SU-DHL-6 (cell line): ENCODE measurements at regions not wholly inside any gene's neighbourhood (a gene's known extent, or its start where the extent isn't known, plus 50 kb on each side); places are given as distances from the start of the nearest gene placed in this dataset.
A peak's percentile ranks its signal among the peaks of the same experiment; 100 is the strongest.
"Not testable (repeated sequence)": the region's sequence is repeated elsewhere in the genome, so short reads cannot be mapped to it uniquely, and the experiment has no call there.

Source experiments
- H2AFZ ChIP-seq: fragments of 200-600 bp; sonication (generic); 2 replicates; pipeline ENCODE4 v1.6.1; 2014; ENCODE audit warnings: low read depth, mild to moderate bottlenecking, moderate library complexity, mixed read lengths, antibody characterized with exemption, low read length; ENCODE audit not compliant: severe bottlenecking
- H3F3A ChIP-seq: fragments of 200-600 bp; shearing (Covaris generic); 2 replicates; pipeline ENCODE4 v1.6.0; 2016; ENCODE audit warnings: antibody characterized with exemption, mild to moderate bottlenecking; ENCODE audit not compliant: insufficient read depth
- H3K27ac ChIP-seq: fragments of 200-600 bp; sonication (generic); 2 replicates; pipeline ENCODE4 v1.5.1; 2016; ENCODE audit warnings: low read depth, mild to moderate bottlenecking, low read length, moderate library complexity, mixed read lengths
- H3K27me3 ChIP-seq: fragments of 200-600 bp; sonication (generic), shearing (Covaris generic); 2 replicates; pipeline ENCODE4 v1.6.0; 2014; ENCODE audit warnings: mild to moderate bottlenecking, low read length
- H3K36me3 ChIP-seq: fragments of 200-600 bp; sonication (generic); 2 replicates; pipeline ENCODE4 v1.6.1; 2014; ENCODE audit warnings: mild to moderate bottlenecking, low read length, mixed read lengths
- H3K4me2 ChIP-seq: fragments of 300-600, 200-600 bp; shearing (Covaris generic), sonication (generic); 2 replicates; pipeline ENCODE4 v1.6.0; 2014; ENCODE audit warnings: low read length, low read depth, mild to moderate bottlenecking; ENCODE audit not compliant: poor library complexity, severe bottlenecking
- H3K4me3 ChIP-seq: fragments of 200-600 bp; sonication (generic); 2 replicates; pipeline ENCODE4 v1.5.1; 2014; ENCODE audit warnings: antibody characterized with exemption, low read length, mild to moderate bottlenecking, mixed read lengths; ENCODE audit not compliant: insufficient read depth, poor library complexity, severe bottlenecking
- H3K79me2 ChIP-seq: fragments of 200-600 bp; sonication (generic); 2 replicates; pipeline ENCODE4 v1.6.1; 2014; ENCODE audit warnings: mild to moderate bottlenecking, low read length, moderate library complexity; ENCODE audit not compliant: insufficient read depth
- H3K9ac ChIP-seq: fragments of 200-600 bp; sonication (generic); 2 replicates; pipeline ENCODE4 v1.7.0; 2014; ENCODE audit warnings: mild to moderate bottlenecking, low read length
- H3K9me2 ChIP-seq: fragments of 200-600 bp; sonication (generic); replicated peaks from 2 replicates; pipeline ENCODE4 v1.6.1; 2014; ENCODE audit warnings: low read length; ENCODE audit not compliant: insufficient read depth
- H3K9me3 ChIP-seq: fragments of 200-600 bp; sonication (generic); 2 replicates; pipeline ENCODE4 v1.6.1; 2014; ENCODE audit warnings: low read length, mixed read lengths; ENCODE audit not compliant: insufficient read depth
- H4K20me1 ChIP-seq: fragments of 200-600 bp; sonication (generic); 2 replicates; pipeline ENCODE4 v1.6.1; 2014; ENCODE audit warnings: low read depth, mild to moderate bottlenecking, antibody characterized with exemption, low read length, moderate library complexity, mixed read lengths
- TF ChIP-seq, protein P1 (sequence below): fragments of 200-600 bp; sonication (generic); IDR thresholded peaks from one replicate; pipeline ENCODE4 v1.5.1; 2017; ENCODE audit warnings: antibody characterized with exemption, mild to moderate bottlenecking, low read length, moderate library complexity; ENCODE audit not compliant: insufficient read depth, poor library complexity, severe bottlenecking

DNA sequence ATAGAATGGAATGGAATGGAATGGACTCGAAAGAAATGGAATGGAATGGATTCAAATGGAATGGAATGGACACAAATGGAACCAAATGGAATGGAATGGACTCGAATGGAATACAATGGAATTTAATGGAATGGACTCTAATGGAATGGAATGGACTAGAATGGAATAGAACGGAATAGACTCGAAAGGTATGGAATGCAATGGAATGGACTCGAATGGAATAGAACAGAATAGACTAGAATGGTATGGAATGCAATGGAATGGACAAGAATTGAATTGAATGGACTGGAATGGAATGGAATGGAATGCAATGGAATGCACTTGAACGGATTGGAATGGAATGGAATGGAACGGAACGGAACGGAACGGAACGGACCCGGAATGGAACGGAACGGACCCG is 101.7 kb upstream of the FBXO28 start:
- H3K36me3 ChIP-seq, H3K27ac ChIP-seq, H3K9ac ChIP-seq, H3K4me2 ChIP-seq, H4K20me1 ChIP-seq, H3K27me3 ChIP-seq, H3K4me3 ChIP-seq, H3K9me2 ChIP-seq, H2AFZ ChIP-seq, H3F3A ChIP-seq, H3K79me2 ChIP-seq: not testable (repeated sequence)
- peaks cover 33% of the 10 kb centered on the region; the same call in 1 of the 2 replicates for H3K9me3 ChIP-seq

DNA sequence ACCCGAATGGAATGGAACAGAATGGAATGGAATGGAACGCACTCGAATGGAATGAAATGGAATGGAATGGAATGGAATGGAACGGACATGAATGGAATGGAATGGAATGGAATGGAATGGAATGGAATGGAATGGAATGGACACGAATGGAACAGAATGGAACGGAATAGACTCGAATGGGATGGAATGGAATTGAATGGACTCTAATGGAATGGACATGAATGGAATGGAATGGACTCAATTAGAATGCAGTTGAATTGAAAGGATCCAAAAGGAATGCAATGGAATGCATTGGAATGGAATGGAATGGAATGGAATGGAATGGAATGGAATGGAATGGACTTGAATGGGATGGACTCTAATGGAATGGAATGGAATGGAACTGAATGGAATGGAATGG is 102.2 kb upstream of the FBXO28 start:
- not testable (repeated sequence) for H4K20me1 ChIP-seq, H3K79me2 ChIP-seq, H2AFZ ChIP-seq, H3F3A ChIP-seq, H3K4me2 ChIP-seq, H3K9ac ChIP-seq, H3K4me3 ChIP-seq, H3K27me3 ChIP-seq, H3K9me2 ChIP-seq, H3K27ac ChIP-seq, H3K36me3 ChIP-seq
- peaks cover 33% of the 10 kb centered on the region; the same call in 1 of the 2 replicates for H3K9me3 ChIP-seq

- H3K79me2 ChIP-seq, H3K4me2 ChIP-seq, H3K36me3 ChIP-seq, H3K9ac ChIP-seq, H2AFZ ChIP-seq, H3K27ac ChIP-seq, H3K9me2 ChIP-seq, H4K20me1 ChIP-seq, H3F3A ChIP-seq, H3K4me3 ChIP-seq, H3K27me3 ChIP-seq: not testable (repeated sequence)
- H3K9me3 ChIP-seq: peaks cover 33% of the 10 kb centered on the region; the same call in 1 of the 2 replicates
These were observed 102.8 kb upstream of the FBXO28 start for GRCh38 chr1:224011153-224011552.

DNA sequence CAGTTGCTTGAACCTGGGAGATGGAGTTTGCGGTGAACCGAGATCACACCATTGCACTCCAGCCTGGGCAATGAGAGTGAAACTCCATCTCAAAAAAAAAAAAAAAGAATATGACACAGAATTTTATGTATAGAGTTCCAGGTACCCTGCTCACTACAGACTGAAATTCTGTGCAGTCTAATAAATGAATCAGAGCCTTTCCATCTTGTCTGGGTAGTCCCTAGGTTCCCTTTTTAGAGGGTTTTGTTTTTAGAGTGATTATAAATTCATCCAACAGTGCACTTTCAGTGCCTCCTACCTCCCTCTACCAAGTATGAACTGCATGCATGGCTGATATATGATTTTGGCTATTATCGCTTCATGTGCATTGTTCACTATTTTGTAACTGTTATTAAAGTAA is 107.9 kb upstream of the FBXO28 start:
- not testable (repeated sequence) for H3K4me3 ChIP-seq, H3K4me2 ChIP-seq, H3K27ac ChIP-seq, H3F3A ChIP-seq, H2AFZ ChIP-seq, H4K20me1 ChIP-seq, H3K27me3 ChIP-seq, H3K9me2 ChIP-seq, H3K9me3 ChIP-seq, H3K79me2 ChIP-seq, H3K36me3 ChIP-seq, H3K9ac ChIP-seq

DNA sequence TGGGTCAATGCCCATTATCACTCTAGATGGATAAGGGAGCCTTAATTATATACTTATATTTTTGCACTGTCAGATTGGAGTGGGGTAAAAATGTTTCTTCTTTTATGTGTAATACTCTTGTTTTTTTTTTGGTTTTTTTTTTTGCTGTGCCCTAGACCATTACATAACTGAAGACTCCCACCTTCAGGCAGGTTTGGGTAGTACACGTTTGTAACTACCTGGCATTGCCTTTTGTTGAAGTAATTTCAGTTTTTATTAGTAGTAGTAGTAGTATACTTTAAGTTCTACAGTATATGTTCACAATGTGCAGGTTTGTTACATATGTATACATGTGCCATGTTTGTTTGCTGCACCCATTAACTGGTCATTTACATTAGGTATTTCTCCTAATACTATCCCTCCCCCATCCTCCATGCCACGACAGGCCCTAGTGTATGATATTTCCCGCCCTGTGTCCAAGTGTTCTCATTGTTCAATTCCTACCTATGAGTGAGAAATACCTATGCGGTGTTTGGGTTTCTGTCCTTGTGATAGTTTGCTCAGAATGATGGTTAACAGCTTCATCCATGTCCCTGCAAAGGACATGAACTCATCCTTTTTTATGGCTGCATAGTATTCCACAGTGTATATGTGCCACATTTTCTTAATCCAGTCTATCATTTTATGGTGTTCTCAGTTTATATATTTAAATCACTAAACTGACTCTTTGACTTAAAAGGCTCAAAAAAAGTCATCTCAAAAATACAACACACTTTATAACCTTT is 109.2 kb upstream of the FBXO28 start:
- not testable (repeated sequence) for H3K9ac ChIP-seq, H3K4me2 ChIP-seq

DNA sequence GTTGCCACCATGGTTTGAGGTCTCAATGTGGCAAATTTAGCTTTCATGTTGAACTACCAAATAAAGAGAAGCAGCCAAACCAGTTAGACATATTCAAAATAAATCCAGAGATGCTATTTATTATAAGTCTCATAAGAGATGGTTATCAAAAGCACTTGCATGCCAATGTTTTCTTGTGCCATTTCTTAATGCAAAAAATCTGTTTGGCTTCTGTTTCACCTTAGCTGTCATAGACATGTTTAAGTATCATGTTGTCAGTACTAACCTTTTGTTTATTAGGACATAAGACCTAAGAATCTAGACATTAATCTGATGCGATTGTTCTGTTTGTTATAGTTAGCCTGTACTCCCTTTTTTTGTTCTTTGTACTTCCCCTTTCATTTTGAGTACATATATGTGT is 110.0 kb upstream of the FBXO28 start:
- not testable (repeated sequence) for H3F3A ChIP-seq, H3K27ac ChIP-seq, H3K9ac ChIP-seq, H3K27me3 ChIP-seq, H3K4me2 ChIP-seq, H3K4me3 ChIP-seq, H3K79me2 ChIP-seq, H4K20me1 ChIP-seq, H3K9me2 ChIP-seq, H3K9me3 ChIP-seq, H2AFZ ChIP-seq, H3K36me3 ChIP-seq

More for the DNA sequence above, 109.2 kb upstream of the FBXO28 start:
- H2AFZ ChIP-seq, H3K9me2 ChIP-seq, H3K9me3 ChIP-seq, H3F3A ChIP-seq, H3K4me3 ChIP-seq, H3K79me2 ChIP-seq, H3K27ac ChIP-seq, H3K27me3 ChIP-seq, H3K36me3 ChIP-seq, H4K20me1 ChIP-seq: not testable (repeated sequence)
- TF ChIP-seq, protein P1, sequence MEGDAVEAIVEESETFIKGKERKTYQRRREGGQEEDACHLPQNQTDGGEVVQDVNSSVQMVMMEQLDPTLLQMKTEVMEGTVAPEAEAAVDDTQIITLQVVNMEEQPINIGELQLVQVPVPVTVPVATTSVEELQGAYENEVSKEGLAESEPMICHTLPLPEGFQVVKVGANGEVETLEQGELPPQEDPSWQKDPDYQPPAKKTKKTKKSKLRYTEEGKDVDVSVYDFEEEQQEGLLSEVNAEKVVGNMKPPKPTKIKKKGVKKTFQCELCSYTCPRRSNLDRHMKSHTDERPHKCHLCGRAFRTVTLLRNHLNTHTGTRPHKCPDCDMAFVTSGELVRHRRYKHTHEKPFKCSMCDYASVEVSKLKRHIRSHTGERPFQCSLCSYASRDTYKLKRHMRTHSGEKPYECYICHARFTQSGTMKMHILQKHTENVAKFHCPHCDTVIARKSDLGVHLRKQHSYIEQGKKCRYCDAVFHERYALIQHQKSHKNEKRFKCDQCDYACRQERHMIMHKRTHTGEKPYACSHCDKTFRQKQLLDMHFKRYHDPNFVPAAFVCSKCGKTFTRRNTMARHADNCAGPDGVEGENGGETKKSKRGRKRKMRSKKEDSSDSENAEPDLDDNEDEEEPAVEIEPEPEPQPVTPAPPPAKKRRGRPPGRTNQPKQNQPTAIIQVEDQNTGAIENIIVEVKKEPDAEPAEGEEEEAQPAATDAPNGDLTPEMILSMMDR: peak; percentile 18

- not testable (repeated sequence) for H3K79me2 ChIP-seq, H3K27me3 ChIP-seq, H3K9me2 ChIP-seq, H3K27ac ChIP-seq, H3K36me3 ChIP-seq, H3K9ac ChIP-seq, H3K9me3 ChIP-seq, H2AFZ ChIP-seq, H3K4me3 ChIP-seq, H4K20me1 ChIP-seq, H3K4me2 ChIP-seq, H3F3A ChIP-seq
These were observed 112.2 kb upstream of the FBXO28 start for GRCh38 chr1:224001757-224002156.
